ENCODE measurements at regions not wholly inside any gene's neighbourhood (a gene's known extent, or its start where the extent isn't known, plus 50 kb on each side); places are given as distances from the start of the nearest gene placed in this dataset.

DNA sequence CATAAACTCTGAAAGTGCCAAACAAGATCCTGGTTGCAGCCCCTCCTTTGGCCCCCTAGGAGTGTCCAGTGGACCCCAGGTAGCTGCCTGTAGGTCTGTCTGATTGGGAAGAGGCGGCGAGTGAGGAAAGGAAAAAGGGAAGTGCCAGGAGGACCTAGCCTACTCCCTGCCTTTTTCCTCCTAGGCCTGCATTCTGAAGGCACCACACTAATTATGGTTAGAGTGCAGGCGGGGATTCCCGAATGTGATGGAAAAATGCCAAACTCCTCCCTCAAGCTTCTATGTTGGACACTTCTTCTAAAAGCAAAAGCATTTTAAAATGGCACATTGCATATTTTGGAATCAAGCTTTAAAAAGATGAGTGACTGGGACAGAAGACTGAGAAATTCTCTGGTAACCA is 83.2 kb upstream of the SMIM15 start:
- no peaks in the 10 kb centered on the region for H3K36me3 ChIP-seq (ENCODE audit: control insufficient read depth in 2 of 2, insufficient read depth in 2 of 2, low read length in 2 of 2)
- H3K27me3 ChIP-seq (ENCODE audit: control insufficient read depth in 2 of 2, insufficient read depth in 2 of 2, low read length in 2 of 2): no peaks in the 10 kb centered on the region
- H3K27ac ChIP-seq (ENCODE audit: low read depth in 2 of 2, low read length in 2 of 2): peak overlapping the region; percentile 72 to 80
- H3K9ac ChIP-seq (ENCODE audit: low read depth in 1 of 2, low read length in 2 of 2): peak overlapping the region in 1 of 2 donors; percentile 40
- H3K9me3 ChIP-seq (ENCODE audit: control insufficient read depth in 2 of 2, low read length in 2 of 2): no peaks in the 10 kb centered on the region
- H3K4me3 ChIP-seq (ENCODE audit: low read length in 2 of 2): peak overlapping the region; percentile 34 to 54
- peaks cover 12 to 13% of the 10 kb centered on the region in 2 donors for H3K4me1 ChIP-seq (ENCODE audit: control insufficient read depth in 2 of 2, insufficient read depth in 2 of 2, low read length in 2 of 2)

GRCh38 chr5:61245936-61246335 is 83.7 kb upstream of the SMIM15 start:
- H3K4me1 ChIP-seq (ENCODE audit: control insufficient read depth in 2 of 2, insufficient read depth in 2 of 2, low read length in 2 of 2): peaks cover 12 to 13% of the 10 kb centered on the region in 2 donors
- H3K9ac ChIP-seq (ENCODE audit: low read depth in 1 of 2, low read length in 2 of 2): peak overlapping the region in 1 of 2 donors; percentile 40
- peak overlapping the region; percentile 72 to 80 for H3K27ac ChIP-seq (ENCODE audit: low read depth in 2 of 2, low read length in 2 of 2)
- no peaks in the 10 kb centered on the region for H3K36me3 ChIP-seq (ENCODE audit: control insufficient read depth in 2 of 2, insufficient read depth in 2 of 2, low read length in 2 of 2)
- H3K9me3 ChIP-seq (ENCODE audit: control insufficient read depth in 2 of 2, low read length in 2 of 2): no peaks in the 10 kb centered on the region
- peak overlapping the region; percentile 34 to 54 for H3K4me3 ChIP-seq (ENCODE audit: low read length in 2 of 2)
- no peaks in the 10 kb centered on the region for H3K27me3 ChIP-seq (ENCODE audit: control insufficient read depth in 2 of 2, insufficient read depth in 2 of 2, low read length in 2 of 2)

GRCh38 chr5:61246768-61247307 is 84.6 kb upstream of the SMIM15 start:
- Histone ChIP-seq H3K9me3 (ENCODE audit: control insufficient read depth in 2 of 2, low read length in 2 of 2) (no peaks in the 10 kb centered on the region), H3K27ac (ENCODE audit: low read depth in 2 of 2, low read length in 2 of 2) (no peak overlapping the region), H3K27me3 (ENCODE audit: control insufficient read depth in 2 of 2, insufficient read depth in 2 of 2, low read length in 2 of 2) (no peaks in the 10 kb centered on the region), H3K9ac (ENCODE audit: low read depth in 1 of 2, low read length in 2 of 2) (no peak overlapping the region), H3K4me1 (ENCODE audit: control insufficient read depth in 2 of 2, insufficient read depth in 2 of 2, low read length in 2 of 2) (peaks cover 12 to 13% of the 10 kb centered on the region in 2 donors), H3K36me3 (ENCODE audit: control insufficient read depth in 2 of 2, insufficient read depth in 2 of 2, low read length in 2 of 2) (no peaks in the 10 kb centered on the region), H3K4me3 (ENCODE audit: low read length in 2 of 2) (no peak overlapping the region)

- H3K4me3 ChIP-seq (ENCODE audit: low read length in 2 of 2): no peak overlapping the region
- H3K27me3 ChIP-seq (ENCODE audit: control insufficient read depth in 2 of 2, insufficient read depth in 2 of 2, low read length in 2 of 2): no peaks in the 10 kb centered on the region
- H3K27ac ChIP-seq (ENCODE audit: low read depth in 2 of 2, low read length in 2 of 2): no peak overlapping the region
- H3K9me3 ChIP-seq (ENCODE audit: control insufficient read depth in 2 of 2, low read length in 2 of 2): no peaks in the 10 kb centered on the region
- H3K9ac ChIP-seq (ENCODE audit: low read depth in 1 of 2, low read length in 2 of 2): no peak overlapping the region
- H3K36me3 ChIP-seq (ENCODE audit: control insufficient read depth in 2 of 2, insufficient read depth in 2 of 2, low read length in 2 of 2): no peaks in the 10 kb centered on the region
- H3K4me1 ChIP-seq (ENCODE audit: control insufficient read depth in 2 of 2, insufficient read depth in 2 of 2, low read length in 2 of 2): peaks cover 6 to 7% of the 10 kb centered on the region in 2 donors
Measured at GRCh38 chr5:61251874-61252642, 80.0 kb upstream of the ZSWIM6 start.

- Histone ChIP-seq H3K36me3 (ENCODE audit: control insufficient read depth in 2 of 2, insufficient read depth in 2 of 2, low read length in 2 of 2) (no peaks in the 10 kb centered on the region), H3K27me3 (ENCODE audit: control insufficient read depth in 2 of 2, insufficient read depth in 2 of 2, low read length in 2 of 2) (no peaks in the 10 kb centered on the region), H3K4me1 (ENCODE audit: control insufficient read depth in 2 of 2, insufficient read depth in 2 of 2, low read length in 2 of 2) (peaks cover 6 to 7% of the 10 kb centered on the region in 2 donors), H3K9ac (ENCODE audit: low read depth in 1 of 2, low read length in 2 of 2) (no peak overlapping the region), H3K9me3 (ENCODE audit: control insufficient read depth in 2 of 2, low read length in 2 of 2) (no peaks in the 10 kb centered on the region), H3K27ac (ENCODE audit: low read depth in 2 of 2, low read length in 2 of 2) (no peak overlapping the region), H3K4me3 (ENCODE audit: low read length in 2 of 2) (no peak overlapping the region)
Measured at GRCh38 chr5:61252643-61252925, 79.5 kb upstream of the ZSWIM6 start.

GRCh38 chr5:61253547-61253946 is 78.5 kb upstream of the ZSWIM6 start:
- Histone ChIP-seq H3K9me3 (ENCODE audit: control insufficient read depth in 2 of 2, low read length in 2 of 2) (no peaks in the 10 kb centered on the region), H3K27ac (ENCODE audit: low read depth in 2 of 2, low read length in 2 of 2) (no peak overlapping the region), H3K27me3 (ENCODE audit: control insufficient read depth in 2 of 2, insufficient read depth in 2 of 2, low read length in 2 of 2) (no peaks in the 10 kb centered on the region), H3K4me3 (ENCODE audit: low read length in 2 of 2) (no peak overlapping the region), H3K36me3 (ENCODE audit: control insufficient read depth in 2 of 2, insufficient read depth in 2 of 2, low read length in 2 of 2) (no peaks in the 10 kb centered on the region), H3K4me1 (ENCODE audit: control insufficient read depth in 2 of 2, insufficient read depth in 2 of 2, low read length in 2 of 2) (peaks cover 6 to 7% of the 10 kb centered on the region in 2 donors), H3K9ac (ENCODE audit: low read depth in 1 of 2, low read length in 2 of 2) (no peak overlapping the region)

DNA sequence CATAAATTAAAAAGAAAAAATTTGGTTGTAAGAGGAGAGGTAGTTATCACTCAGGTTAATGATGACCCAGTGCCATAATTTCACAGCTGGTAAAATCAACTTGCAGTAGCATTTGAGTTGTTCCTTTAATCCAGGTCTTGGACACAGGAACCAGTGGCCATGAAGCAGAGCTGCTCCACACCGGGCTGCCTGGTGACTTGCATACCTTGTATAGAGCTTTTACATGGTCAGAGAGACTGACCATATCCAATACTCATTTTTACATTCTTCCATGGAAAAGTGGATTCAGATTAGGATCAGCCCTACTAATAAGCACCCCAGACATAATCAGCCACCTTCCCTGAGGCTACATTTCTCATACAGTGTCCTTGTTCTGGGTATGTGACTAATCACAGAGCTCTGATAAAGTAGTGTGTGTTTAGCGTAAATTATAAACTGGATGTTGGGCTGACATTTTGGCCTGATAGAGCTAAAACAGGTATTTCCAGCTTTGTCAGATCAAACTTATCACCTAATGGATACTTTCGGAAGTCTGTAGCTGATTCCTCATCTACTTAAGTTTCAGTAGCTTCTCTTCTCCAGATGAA is 77.0 kb upstream of the ZSWIM6 start:
- Histone ChIP-seq H3K9ac (ENCODE audit: low read depth in 1 of 2, low read length in 2 of 2) (no peak overlapping the region), H3K4me3 (ENCODE audit: low read length in 2 of 2) (no peak overlapping the region), H3K9me3 (ENCODE audit: control insufficient read depth in 2 of 2, low read length in 2 of 2) (no peaks in the 10 kb centered on the region), H3K27me3 (ENCODE audit: control insufficient read depth in 2 of 2, insufficient read depth in 2 of 2, low read length in 2 of 2) (no peaks in the 10 kb centered on the region), H3K4me1 (ENCODE audit: control insufficient read depth in 2 of 2, insufficient read depth in 2 of 2, low read length in 2 of 2) (peaks cover 6 to 7% of the 10 kb centered on the region in 2 donors), H3K27ac (ENCODE audit: low read depth in 2 of 2, low read length in 2 of 2) (peak overlapping the region in 1 of 2 donors; percentile 13), H3K36me3 (ENCODE audit: control insufficient read depth in 2 of 2, insufficient read depth in 2 of 2, low read length in 2 of 2) (no peaks in the 10 kb centered on the region)

GRCh38 chr5:61256474-61256873 is 75.6 kb upstream of the ZSWIM6 start:
- Histone ChIP-seq H3K4me1 (ENCODE audit: control insufficient read depth in 2 of 2, insufficient read depth in 2 of 2, low read length in 2 of 2) (peaks cover 6 to 7% of the 10 kb centered on the region in 2 donors), H3K9ac (ENCODE audit: low read depth in 1 of 2, low read length in 2 of 2) (no peak overlapping the region), H3K4me3 (ENCODE audit: low read length in 2 of 2) (peak overlapping the region in 1 of 2 donors; percentile 13), H3K27ac (ENCODE audit: low read depth in 2 of 2, low read length in 2 of 2) (peak overlapping the region in 1 of 2 donors; percentile 1), H3K27me3 (ENCODE audit: control insufficient read depth in 2 of 2, insufficient read depth in 2 of 2, low read length in 2 of 2) (no peaks in the 10 kb centered on the region), H3K36me3 (ENCODE audit: control insufficient read depth in 2 of 2, insufficient read depth in 2 of 2, low read length in 2 of 2) (no peaks in the 10 kb centered on the region), H3K9me3 (ENCODE audit: control insufficient read depth in 2 of 2, low read length in 2 of 2) (no peaks in the 10 kb centered on the region)

DNA sequence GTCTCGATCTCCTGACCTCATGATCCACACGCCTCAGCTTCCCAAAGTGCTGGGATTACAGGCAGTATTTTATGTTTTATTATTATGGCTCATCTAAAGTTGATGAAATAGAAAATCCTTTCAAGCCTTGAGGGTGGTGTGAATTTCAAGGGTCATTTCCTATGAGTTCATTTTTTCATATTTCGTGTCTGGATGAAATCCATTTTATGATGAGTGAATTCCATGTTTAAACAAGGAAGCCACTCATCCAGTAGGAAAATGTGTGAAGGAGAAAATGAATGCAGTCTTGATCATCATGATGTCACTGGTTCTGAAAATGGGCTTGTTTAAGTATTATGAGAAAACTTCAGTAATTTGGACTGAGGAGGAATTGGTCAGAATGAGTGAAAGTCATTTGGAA is 74.6 kb upstream of the ZSWIM6 start:
- no peaks in the 10 kb centered on the region for H3K36me3 ChIP-seq (ENCODE audit: control insufficient read depth in 2 of 2, insufficient read depth in 2 of 2, low read length in 2 of 2)
- H3K4me3 ChIP-seq (ENCODE audit: low read length in 2 of 2): no peak overlapping the region
- H3K9ac ChIP-seq (ENCODE audit: low read depth in 1 of 2, low read length in 2 of 2): no peak overlapping the region
- H3K9me3 ChIP-seq (ENCODE audit: control insufficient read depth in 2 of 2, low read length in 2 of 2): no peaks in the 10 kb centered on the region
- no peak overlapping the region for H3K27ac ChIP-seq (ENCODE audit: low read depth in 2 of 2, low read length in 2 of 2)
- H3K27me3 ChIP-seq (ENCODE audit: control insufficient read depth in 2 of 2, insufficient read depth in 2 of 2, low read length in 2 of 2): no peaks in the 10 kb centered on the region
- H3K4me1 ChIP-seq (ENCODE audit: control insufficient read depth in 2 of 2, insufficient read depth in 2 of 2, low read length in 2 of 2): peaks cover 6 to 7% of the 10 kb centered on the region in 2 donors

DNA sequence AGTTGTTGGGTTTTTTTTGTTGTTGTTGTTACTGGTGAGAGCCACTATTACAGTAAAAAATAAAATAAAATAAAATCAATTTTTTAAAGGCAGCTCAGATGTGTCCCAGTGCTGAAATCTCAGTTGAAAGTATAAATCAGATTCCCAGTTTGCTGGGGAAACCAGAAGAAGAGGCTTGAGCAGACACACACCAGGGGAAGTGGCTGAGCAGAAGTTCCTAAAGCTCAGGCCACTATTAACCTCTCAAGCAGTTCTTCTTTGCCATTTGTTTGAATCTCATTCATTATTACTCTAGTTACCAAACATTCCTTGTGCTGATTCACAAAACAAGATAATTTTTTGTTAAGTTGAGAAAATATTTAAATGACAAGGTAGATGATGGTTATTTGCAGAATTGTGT is 70.9 kb upstream of the ZSWIM6 start:
- H3K9ac ChIP-seq (ENCODE audit: low read depth in 1 of 2, low read length in 2 of 2): no peak overlapping the region
- no peaks in the 10 kb centered on the region for H3K36me3 ChIP-seq (ENCODE audit: control insufficient read depth in 2 of 2, insufficient read depth in 2 of 2, low read length in 2 of 2)
- no peaks in the 10 kb centered on the region for H3K27me3 ChIP-seq (ENCODE audit: control insufficient read depth in 2 of 2, insufficient read depth in 2 of 2, low read length in 2 of 2)
- H3K27ac ChIP-seq (ENCODE audit: low read depth in 2 of 2, low read length in 2 of 2): no peak overlapping the region
- H3K4me1 ChIP-seq (ENCODE audit: control insufficient read depth in 2 of 2, insufficient read depth in 2 of 2, low read length in 2 of 2): peaks cover 3 to 5% of the 10 kb centered on the region in 2 donors
- no peaks in the 10 kb centered on the region for H3K9me3 ChIP-seq (ENCODE audit: control insufficient read depth in 2 of 2, low read length in 2 of 2)
- no peak overlapping the region for H3K4me3 ChIP-seq (ENCODE audit: low read length in 2 of 2)

Measured in mucosa of rectum (tissue), 2 donors.